ENCODE measurements at regions not wholly inside any gene's neighbourhood (a gene's known extent, or its start where the extent isn't known, plus 50 kb on each side); places are given as distances from the start of the nearest gene placed in this dataset.
"Not testable (repeated sequence)": the region's sequence is repeated elsewhere in the genome, so short reads cannot be mapped to it uniquely, and the experiment has no call there.

DNA sequence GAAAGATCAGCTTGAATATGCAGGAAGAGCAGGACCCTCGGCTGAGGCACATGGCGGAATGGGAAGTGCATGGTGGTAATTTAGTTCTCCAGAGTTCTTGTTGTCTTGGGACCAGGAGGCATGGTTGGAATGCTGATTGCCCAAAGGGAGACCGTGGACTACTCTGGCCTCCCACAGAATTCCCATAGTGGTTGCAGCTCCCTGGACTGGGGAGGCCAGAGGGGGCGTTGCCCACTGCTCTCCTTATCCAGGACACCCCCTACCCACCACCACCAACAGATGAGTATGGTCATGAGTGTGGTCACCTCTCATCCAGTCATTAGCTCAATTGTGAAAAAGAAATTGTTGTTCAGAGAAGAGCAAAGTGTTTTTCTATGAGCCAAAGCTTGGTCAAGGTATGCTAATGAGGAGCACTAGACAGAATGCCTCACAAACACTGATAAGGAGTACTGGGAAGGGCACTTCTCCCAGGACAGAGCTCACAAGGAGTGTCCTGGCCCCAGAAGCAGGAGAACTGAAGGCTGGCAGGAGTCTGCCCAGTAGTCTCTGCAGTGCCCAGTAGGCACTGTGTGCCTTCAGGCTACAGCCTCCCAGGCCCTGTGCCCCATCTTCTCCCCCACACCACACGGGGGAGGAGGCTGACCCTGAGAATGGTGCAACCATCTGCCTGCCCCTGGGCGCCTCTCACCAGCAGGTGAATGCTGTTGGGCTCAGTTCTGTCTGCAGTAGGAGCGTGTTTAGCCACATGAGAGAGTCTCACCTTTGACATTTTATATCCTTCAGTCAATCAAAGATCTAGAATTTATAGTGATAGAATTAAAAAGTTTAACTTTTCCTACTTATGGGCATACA, 51.4 kb upstream of the NEK3 start:
- TF ChIP-seq CTCF (IDR thresholded peaks at IDR 0.05); POLR2A (IDR thresholded peaks at IDR 0.05); POLR2AphosphoS5 (IDR thresholded peaks at IDR 0.05); EP300 (IDR thresholded peaks at IDR 0.05; ENCODE audit: low read depth): not testable (repeated sequence)
